Natural killer cell (primary cell): ENCODE measurements at regions not wholly inside any gene's neighbourhood (a gene's known extent, or its start where the extent isn't known, plus 50 kb on each side); places are given as distances from the start of the nearest gene placed in this dataset.

Experiments used
- ATAC-seq, 3 donors: fragments of 150-1000 bp in 2 of 3; fragments of 200-7000 bp in 1 of 3; cut with Tn5 transposase; 1 replicate in 1 of 3; 2 replicates in 2 of 3; pipeline ENCODE4 v1.10.0; 2021; ENCODE audit warnings: mild to moderate bottlenecking in 2 of 3, moderate library complexity in 2 of 3
- DNase-seq, 2 donors: peaks; one replicate each; pipeline versions ENCODE4 v3.0.0 to v3.0.0-alpha.2; 2013 to 2021; ENCODE audit warnings: mixed read lengths in 1 of 2
- H3K27ac ChIP-seq: one replicate; pipeline ENCODE4 v1.5.1; 2013; ENCODE audit warnings: mild to moderate bottlenecking, low read length
- H3K27me3 ChIP-seq: one replicate; pipeline ENCODE4 v1.6.1; 2013; ENCODE audit warnings: low read length; ENCODE audit not compliant: control insufficient read depth, insufficient read depth
- H3K36me3 ChIP-seq: one replicate; pipeline ENCODE4 v1.6.1; 2013; ENCODE audit warnings: low read length; ENCODE audit not compliant: control insufficient read depth, insufficient read depth
- H3K4me1 ChIP-seq: one replicate; pipeline ENCODE4 v1.6.1; 2013; ENCODE audit warnings: low read length; ENCODE audit not compliant: control insufficient read depth, insufficient read depth
- H3K4me3 ChIP-seq: one replicate; pipeline ENCODE4 v1.5.1; 2013; ENCODE audit warnings: low read length
- H3K9me3 ChIP-seq: one replicate; pipeline ENCODE4 v1.6.1; 2013; ENCODE audit warnings: low read length; ENCODE audit not compliant: control insufficient read depth, insufficient read depth
- H3K27ac Mint-ChIP-seq, 2 donors: one replicate each; pipeline ENCODE4 v1.8.0; 2022; ENCODE audit warnings: mild to moderate bottlenecking in 2 of 2, mixed read lengths in 2 of 2, moderate library complexity in 1 of 2
- H3K27me3 Mint-ChIP-seq, 2 donors: one replicate each; pipeline ENCODE4 v1.8.0; 2022; ENCODE audit warnings: low read depth in 2 of 2, mixed read lengths in 2 of 2
- H3K36me3 Mint-ChIP-seq: one replicate; pipeline ENCODE4 v1.8.0; 2022; ENCODE audit warnings: mixed read lengths
- H3K4me1 Mint-ChIP-seq, 2 donors: one replicate each; pipeline ENCODE4 v1.8.0; 2022; ENCODE audit warnings: mixed read lengths in 2 of 2
- H3K4me3 Mint-ChIP-seq: one replicate; pipeline ENCODE4 v1.8.0; 2022; ENCODE audit warnings: mild to moderate bottlenecking, moderate library complexity, mixed read lengths
- H3K9me3 Mint-ChIP-seq, 2 donors: one replicate each; pipeline ENCODE4 v1.8.0; 2022; ENCODE audit warnings: mixed read lengths in 2 of 2
- WGBS: methylation state at CpG from one replicate; pipeline ENCODE4 v1.1.7; 2013; ENCODE audit warnings: missing lambda C conversion rate; ENCODE audit not compliant: insufficient coverage; 5-methylcytosine and 5-hydroxymethylcytosine counted together
- intact Hi-C: fragments of 100-400 bp; cut with micrococcal nuclease; formaldehyde crosslinking; loops from one replicate; pipeline ENCODE4 v1.14.2; 2022
- TF ChIP-seq, protein P1 (sequence below): fragments of 200-600 bp; IDR thresholded peaks from one replicate; pipeline ENCODE4 v1.8.0; 2022; ENCODE audit warnings: antibody characterized with exemption

DNA sequence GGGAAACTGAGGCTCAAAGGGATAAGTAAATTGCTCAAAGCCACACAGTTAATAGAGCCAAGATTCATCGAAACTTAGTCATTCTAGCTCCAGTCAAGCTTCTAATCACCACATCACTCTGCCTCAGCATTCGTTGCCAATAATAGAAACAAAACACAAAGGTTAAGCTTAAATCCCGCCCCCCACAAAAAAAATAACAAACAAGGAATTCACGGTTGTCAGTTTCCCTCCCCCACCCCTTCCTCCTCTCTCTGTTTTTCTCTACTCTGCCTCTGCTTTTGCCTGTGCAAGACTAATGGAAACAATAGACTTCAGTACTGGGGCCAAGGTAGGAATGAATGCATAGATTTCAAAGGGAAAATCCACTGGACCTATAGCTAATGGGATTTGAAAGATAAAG lies 70.7 kb upstream of the ZNF644 start:
- Histone ChIP-seq H3K4me3 (no peak overlapping the region), H3K4me1 (no peaks in the 10 kb centered on the region), H3K27me3 (no peaks in the 10 kb centered on the region), H3K36me3 (no peaks in the 10 kb centered on the region), H3K9me3 (no peaks in the 10 kb centered on the region), H3K27ac (no peak overlapping the region)
- H3K4me1 Mint-ChIP-seq, result peaks cover 0 to 3% of the 10 kb centered on the region in 2 donors
- intact Hi-C loops, result no loop called here
- WGBS, result 39% methylated on average over 4 of the region's 4 CpGs
- ATAC-seq, result no peak
- H3K36me3 Mint-ChIP-seq, result no peaks in the 10 kb centered on the region
- TF ChIP-seq, protein P1, sequence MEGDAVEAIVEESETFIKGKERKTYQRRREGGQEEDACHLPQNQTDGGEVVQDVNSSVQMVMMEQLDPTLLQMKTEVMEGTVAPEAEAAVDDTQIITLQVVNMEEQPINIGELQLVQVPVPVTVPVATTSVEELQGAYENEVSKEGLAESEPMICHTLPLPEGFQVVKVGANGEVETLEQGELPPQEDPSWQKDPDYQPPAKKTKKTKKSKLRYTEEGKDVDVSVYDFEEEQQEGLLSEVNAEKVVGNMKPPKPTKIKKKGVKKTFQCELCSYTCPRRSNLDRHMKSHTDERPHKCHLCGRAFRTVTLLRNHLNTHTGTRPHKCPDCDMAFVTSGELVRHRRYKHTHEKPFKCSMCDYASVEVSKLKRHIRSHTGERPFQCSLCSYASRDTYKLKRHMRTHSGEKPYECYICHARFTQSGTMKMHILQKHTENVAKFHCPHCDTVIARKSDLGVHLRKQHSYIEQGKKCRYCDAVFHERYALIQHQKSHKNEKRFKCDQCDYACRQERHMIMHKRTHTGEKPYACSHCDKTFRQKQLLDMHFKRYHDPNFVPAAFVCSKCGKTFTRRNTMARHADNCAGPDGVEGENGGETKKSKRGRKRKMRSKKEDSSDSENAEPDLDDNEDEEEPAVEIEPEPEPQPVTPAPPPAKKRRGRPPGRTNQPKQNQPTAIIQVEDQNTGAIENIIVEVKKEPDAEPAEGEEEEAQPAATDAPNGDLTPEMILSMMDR, result no peak
- DNase-seq, result no peak
- no peaks in the 10 kb centered on the region for H3K9me3 Mint-ChIP-seq
- peaks cover 24 to 35% of the 10 kb centered on the region in 2 donors for H3K27me3 Mint-ChIP-seq
- H3K27ac Mint-ChIP-seq, result no peak overlapping the region
- no peak overlapping the region for H3K4me3 Mint-ChIP-seq

DNA sequence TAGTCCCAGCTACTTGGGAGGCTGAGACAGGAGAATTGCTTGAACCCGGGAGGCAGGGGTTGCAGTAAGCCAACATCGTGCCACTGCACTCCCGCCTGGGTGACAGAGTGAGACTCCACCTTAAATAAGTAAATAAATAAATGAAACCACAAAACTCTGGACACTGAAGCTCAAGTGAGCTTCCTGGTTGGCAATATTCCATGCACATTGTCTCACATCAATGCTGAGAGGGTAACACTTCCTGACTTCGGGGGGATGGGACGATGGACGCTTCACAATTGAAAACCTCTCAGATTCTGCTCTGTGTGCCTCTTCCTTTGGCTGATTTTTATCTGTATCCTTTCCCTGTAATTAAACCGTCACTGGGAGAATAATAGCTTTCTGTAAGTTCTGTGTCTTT lies 70.0 kb upstream of the ZNF644 start:
- H3K9me3 ChIP-seq, result no peaks in the 10 kb centered on the region
- DNase-seq (no peak), ATAC-seq (no peak)
- H3K4me1 Mint-ChIP-seq, result peaks cover 0 to 3% of the 10 kb centered on the region in 2 donors
- no peaks in the 10 kb centered on the region for H3K36me3 Mint-ChIP-seq
- 39% methylated on average over 6 of the region's 7 CpGs for WGBS
- peaks cover 24 to 35% of the 10 kb centered on the region in 2 donors for H3K27me3 Mint-ChIP-seq
- no peaks in the 10 kb centered on the region for H3K36me3 ChIP-seq
- no peak overlapping the region for H3K4me3 ChIP-seq
- H3K4me1 ChIP-seq, result no peaks in the 10 kb centered on the region
- no peaks in the 10 kb centered on the region for H3K9me3 Mint-ChIP-seq
- TF ChIP-seq, protein P1, result no peak
- no peak overlapping the region for H3K27ac Mint-ChIP-seq
- intact Hi-C loops, result no loop called here
- no peak overlapping the region for H3K27ac ChIP-seq
- H3K27me3 ChIP-seq, result no peaks in the 10 kb centered on the region
- H3K4me3 Mint-ChIP-seq, result no peak overlapping the region

DNA sequence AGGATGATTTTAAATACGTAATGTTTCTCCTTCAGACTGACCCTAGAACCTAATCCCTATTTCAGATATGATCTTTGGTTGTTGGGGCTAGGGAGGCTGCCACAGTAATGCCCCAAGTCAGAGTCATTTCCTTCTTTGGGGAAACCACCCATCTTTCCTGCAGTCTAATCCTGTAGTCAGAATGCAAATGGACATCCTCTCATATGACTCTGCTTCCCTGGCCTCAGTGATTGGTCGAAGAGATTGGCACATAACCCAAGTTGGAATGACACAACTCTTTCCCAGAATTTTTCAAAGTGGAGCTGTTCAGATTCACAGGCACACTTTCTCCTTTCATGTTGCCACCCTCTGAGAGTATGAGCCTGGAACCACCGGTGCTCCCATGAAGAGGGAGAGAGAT lies 58.8 kb upstream of the ZNF644 start:
- Histone ChIP-seq H3K27ac (no peak overlapping the region), H3K27me3 (no peaks in the 10 kb centered on the region), H3K9me3 (no peaks in the 10 kb centered on the region), H3K4me3 (no peak overlapping the region), H3K36me3 (no peaks in the 10 kb centered on the region), H3K4me1 (no peaks in the 10 kb centered on the region)
- H3K27ac Mint-ChIP-seq, result no peak overlapping the region
- peaks cover 18 to 37% of the 10 kb centered on the region in 2 donors for H3K27me3 Mint-ChIP-seq
- WGBS, result 92% methylated on average over 2 of the region's 3 CpGs
- no peaks in the 10 kb centered on the region for H3K36me3 Mint-ChIP-seq
- TF ChIP-seq, protein P1, result no peak
- no peaks in the 10 kb centered on the region for H3K9me3 Mint-ChIP-seq
- H3K4me3 Mint-ChIP-seq, result no peak overlapping the region
- H3K4me1 Mint-ChIP-seq, result peaks cover 0 to 5% of the 10 kb centered on the region in 2 donors
- ATAC-seq (no peak), DNase-seq (no peak)
- intact Hi-C loops, result no loop called here

DNA sequence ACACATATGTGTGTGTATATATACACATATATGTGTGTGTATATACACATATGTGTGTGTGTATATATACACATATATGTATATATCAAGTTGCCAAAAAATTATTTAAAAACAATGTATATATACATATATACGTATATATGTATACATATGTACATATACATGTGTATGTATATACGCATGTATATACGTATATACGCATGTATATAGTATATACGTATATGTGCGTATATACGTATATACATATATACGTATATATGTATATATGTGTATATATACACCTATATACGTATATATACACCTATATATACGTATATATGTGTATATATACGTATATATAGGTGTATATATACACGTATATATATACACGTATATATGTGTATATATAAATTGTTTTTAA lies 57.0 kb upstream of the ZNF644 start:
- WGBS, result no CpG with 5 or more reads among the region's 13 CpGs
- no peaks in the 10 kb centered on the region for H3K9me3 Mint-ChIP-seq

More for the DNA sequence above, 57.0 kb upstream of the ZNF644 start:
- intact Hi-C loops, result no loop called here
- Mint-ChIP-seq H3K36me3 (no peaks in the 10 kb centered on the region), H3K27ac (no peak overlapping the region), H3K27me3 (peaks cover 15 to 28% of the 10 kb centered on the region in 2 donors), H3K4me1 (peaks cover 0 to 5% of the 10 kb centered on the region in 2 donors), H3K4me3 (no peak overlapping the region)
- Histone ChIP-seq H3K4me1 (no peaks in the 10 kb centered on the region), H3K9me3 (no peaks in the 10 kb centered on the region), H3K27me3 (no peaks in the 10 kb centered on the region), H3K4me3 (no peak overlapping the region), H3K27ac (no peak overlapping the region), H3K36me3 (no peaks in the 10 kb centered on the region)
- ATAC-seq (no peak), DNase-seq (no peak)
- TF ChIP-seq, protein P1, result no peak
